ENCODE measurements at regions not wholly inside any gene's neighbourhood (a gene's known extent, or its start where the extent isn't known, plus 50 kb on each side); places are given as distances from the start of the nearest gene placed in this dataset.

- DNase-seq (ENCODE audit: low spot score) = no peak
Measured at GRCh38 chr6:43950051-43950605, 177.1 kb downstream of the MRPL14 start.

DNA sequence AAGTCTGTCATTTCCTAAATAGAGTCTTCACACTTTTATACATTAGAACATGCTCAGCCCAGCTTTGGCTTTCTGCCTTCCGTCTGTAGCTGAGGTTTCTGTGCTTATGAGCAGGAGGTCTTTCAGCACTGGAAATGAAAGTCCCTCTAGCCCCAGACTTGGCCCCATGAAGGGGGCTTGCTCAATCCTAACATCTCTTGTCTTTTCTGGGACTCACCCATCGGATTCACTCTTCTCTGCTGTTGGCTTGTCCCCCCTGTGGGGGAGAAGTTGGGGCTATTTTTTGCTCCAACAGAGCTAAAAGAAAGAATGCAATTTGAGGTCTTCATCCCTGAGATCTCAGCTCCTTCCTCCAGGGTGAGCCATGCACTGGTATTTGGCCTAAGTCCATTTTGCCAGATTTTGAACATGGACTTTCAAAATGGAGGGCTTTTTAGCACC lies 177.7 kb downstream of the MRPL14 start:
- no peak for DNase-seq (ENCODE audit: low spot score)

DNA sequence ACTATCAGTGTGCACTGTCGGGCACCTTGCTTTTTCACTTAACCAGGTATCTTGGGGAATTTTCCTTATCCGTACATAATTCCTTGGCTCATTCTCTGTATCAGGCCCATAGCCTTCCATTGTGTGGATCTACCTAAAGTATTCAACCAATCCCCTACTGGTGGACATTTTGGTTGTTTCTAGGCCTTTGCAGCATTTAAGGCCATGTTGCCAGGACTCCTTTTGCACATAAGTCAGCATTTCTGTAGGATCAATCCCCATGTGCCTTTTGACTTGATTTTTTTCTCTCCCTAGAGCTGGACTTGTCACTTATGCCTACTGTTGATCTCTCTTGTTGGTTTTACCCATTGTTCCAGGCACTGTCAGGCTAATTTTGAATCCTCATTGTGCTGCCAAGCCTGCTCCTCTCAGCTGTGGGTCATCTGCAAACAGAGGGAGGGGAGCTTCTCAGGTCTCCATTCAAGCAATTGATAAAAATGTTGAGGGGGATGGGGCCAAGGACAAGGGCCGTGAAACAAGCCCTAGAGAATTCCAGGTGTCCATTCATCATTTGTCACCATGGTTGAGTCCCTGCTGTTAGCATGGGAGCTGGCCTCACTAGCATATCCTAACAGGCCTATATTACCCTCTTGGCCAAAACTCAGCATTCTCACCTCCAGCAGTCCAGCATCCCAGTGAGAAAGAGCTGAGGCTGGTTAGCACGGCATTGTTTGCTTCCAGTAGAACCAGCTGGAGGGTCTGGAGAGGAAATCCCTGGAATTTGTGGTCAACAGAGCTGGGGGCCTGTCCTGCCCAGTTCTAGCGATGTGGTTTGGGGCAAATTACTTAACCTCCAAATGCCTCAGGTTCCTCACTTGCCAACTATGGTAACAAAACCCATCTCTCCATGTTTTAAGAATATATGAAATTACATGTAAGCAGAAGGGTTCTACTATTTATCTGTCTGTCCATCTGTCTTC lies 178.4 kb downstream of the MRPL14 start:
- DNase-seq (ENCODE audit: low spot score) = no peak

GRCh38 chr6:43947860-43948259 lies 177.8 kb downstream of the VEGFA start:
- DNase-seq (ENCODE audit: low spot score) = no peak

DNA sequence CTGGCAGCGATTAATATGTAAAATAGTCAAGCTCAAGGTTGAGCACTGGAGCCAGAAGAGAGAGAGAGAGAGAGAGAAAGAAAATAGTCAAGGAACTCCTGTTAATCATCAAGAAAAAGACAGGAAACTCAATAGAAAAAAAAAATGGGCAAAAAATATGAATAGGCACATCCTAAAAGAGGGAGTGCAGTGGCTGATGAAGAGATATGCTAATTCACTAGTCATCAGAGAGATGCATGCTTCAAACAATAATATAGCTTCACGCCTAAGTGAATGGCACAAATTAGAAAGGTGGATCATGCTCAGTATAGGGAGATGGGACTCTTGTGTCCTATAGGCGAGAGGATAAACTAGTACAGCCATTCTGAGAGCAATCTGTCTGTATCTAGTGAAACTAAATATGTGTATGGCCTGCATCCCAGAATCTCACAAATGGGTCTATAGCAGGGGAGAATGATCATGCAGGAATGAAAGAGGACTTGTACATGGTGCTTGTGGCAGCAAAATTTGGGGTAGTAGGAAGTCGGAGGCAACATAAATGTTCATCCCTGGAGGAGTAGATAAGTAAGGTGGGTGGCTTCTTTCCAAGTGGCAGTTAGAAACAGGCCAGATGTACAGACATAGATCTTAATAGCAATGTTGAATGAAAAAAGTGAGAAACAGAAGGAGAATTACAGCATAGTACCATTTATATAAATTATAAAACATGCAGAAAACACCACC lies 176.8 kb downstream of the VEGFA start:
- DNase-seq (ENCODE audit: low spot score) = no peak

DNA sequence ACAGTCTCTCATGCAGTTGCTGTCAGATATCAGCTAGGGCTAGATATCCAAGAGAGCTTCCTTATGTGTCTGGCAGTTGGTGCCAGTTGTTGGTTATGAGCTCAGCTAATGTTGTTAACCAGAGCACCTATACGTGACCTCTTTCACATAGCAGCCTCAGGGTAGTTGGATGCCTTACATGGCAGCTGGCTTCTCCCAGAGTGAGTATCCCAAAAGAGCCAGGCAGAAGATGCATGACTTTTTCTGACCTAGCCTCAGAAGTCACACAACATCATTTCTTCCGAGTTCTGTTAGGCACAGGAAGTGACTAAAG lies 175.7 kb downstream of the VEGFA start:
- DNase-seq (ENCODE audit: low spot score) = no peak

- no peak for DNase-seq (ENCODE audit: low spot score)
Measured at GRCh38 chr6:43944908-43945767, 175.1 kb downstream of the VEGFA start.

- no peak for DNase-seq (ENCODE audit: low spot score)
Measured at GRCh38 chr6:43943781-43944250, 173.8 kb downstream of the VEGFA start.

DNA sequence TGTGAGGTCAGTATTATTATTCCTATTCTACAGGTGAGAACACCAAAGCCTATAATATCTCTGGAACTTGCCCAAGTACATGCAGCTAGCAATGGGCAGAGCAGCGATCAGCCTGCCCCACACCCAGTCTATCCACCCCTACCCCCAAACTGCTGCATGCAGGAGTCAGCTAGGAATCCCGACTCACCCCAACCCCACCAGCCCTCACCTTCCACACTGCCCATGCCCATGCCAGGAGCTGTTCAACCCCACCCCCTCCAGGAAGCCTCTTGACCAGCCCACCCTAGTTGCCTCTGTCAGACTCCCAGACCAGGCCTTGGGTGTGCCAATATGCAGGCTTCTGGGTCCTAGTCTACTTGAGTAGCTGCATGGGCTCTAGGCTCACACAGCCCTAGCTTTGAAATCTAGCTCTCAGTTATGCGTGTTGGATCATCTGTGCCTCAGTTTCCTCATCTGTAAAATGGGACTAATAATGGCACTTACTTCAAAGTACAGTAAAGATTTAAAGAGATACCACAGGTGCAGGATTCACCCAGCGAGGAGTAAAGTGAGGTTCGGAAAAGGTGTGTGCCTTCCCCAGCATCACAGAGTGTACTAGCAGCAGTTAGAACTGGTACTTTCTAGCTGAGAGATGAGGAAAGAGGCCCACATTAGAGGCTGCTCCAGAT lies 173.2 kb downstream of the VEGFA start:
- DNase-seq (ENCODE audit: low spot score) = no peak

- DNase-seq (ENCODE audit: low spot score) = no peak
Measured at GRCh38 chr6:43942616-43943015, 172.6 kb downstream of the VEGFA start.

DNA sequence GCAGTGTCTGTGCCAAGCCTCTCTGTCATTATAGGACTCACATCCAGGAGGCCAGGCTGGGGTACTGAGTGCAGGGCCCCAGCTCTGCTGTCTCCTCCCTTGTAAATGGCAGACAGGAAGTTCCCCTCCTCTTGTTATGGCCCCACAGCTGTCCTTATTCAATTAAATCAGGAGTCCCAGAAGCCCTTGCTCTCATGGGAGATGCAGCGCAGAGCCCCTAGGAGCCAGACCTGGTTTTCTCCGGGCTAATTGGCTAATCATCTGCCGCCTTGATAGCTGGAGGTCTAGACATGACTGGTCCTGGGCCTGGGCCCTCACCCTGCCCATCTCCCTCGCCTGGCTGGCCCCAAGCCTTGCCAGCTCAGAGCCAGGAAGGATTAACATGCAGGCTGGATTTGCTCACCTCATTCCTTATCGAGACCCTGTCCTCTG lies 172.0 kb downstream of the VEGFA start:
- no peak for DNase-seq (ENCODE audit: low spot score)

GRCh38 chr6:43941174-43941573 lies 171.2 kb downstream of the VEGFA start:
- no peak for DNase-seq (ENCODE audit: low spot score)

GRCh38 chr6:43940393-43941087 lies 170.5 kb downstream of the VEGFA start:
- DNase-seq (ENCODE audit: low spot score) = no peak

GRCh38 chr6:43940071-43940392 lies 170.0 kb downstream of the VEGFA start:
- DNase-seq (ENCODE audit: low spot score) = no peak

- no peak for DNase-seq (ENCODE audit: low spot score)
Measured at GRCh38 chr6:43939281-43940070, 169.5 kb downstream of the VEGFA start.

DNA sequence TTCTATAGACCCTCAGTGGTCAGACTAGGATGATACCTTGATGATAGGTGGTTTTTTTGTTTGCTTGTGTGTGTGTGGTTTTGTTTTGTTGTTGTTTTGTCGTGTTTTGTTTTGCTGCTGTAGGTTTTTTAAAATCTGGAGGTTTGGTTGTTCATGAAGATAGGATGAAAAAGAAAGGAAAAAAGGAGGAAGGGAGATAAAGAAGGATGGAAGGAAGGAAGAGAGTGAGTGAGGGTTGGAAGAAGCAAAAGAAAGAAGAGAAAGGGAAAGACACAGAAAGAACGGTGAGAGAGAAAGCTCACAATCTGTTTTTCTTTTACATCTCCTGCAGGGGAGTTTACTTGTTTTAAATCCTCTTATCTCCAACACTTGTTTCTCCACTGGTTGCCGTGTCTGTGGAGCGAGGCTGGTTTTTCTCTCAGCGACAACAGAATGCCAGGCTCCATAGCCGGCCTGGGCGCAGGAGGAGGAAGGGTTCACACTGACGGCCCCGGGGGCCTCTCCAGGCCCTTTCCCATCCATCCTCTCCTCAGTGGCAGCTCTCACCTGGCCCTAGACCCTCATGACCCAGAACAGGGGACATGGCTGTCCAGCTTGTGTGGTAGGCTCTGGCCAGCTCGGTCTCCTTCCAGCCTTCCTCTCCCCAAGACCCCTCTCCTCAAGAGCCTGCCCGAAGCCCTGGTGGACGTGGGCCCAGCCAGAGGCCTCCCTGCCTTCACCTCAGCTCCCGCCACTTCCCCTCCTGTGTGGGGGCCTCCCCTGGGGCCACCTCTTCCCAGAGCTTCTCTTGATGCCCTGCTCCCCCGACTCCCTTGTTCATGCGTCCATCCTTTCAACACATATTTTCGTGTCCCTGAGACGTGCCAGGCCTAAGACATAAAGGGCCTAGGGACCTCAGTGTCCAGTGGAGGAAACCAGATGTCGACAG lies 168.4 kb downstream of the VEGFA start:
- DNase-seq (ENCODE audit: low spot score) = no peak

GRCh38 chr6:43937236-43938177 lies 167.5 kb downstream of the VEGFA start:
- DNase-seq (ENCODE audit: low spot score) = no peak

DNA sequence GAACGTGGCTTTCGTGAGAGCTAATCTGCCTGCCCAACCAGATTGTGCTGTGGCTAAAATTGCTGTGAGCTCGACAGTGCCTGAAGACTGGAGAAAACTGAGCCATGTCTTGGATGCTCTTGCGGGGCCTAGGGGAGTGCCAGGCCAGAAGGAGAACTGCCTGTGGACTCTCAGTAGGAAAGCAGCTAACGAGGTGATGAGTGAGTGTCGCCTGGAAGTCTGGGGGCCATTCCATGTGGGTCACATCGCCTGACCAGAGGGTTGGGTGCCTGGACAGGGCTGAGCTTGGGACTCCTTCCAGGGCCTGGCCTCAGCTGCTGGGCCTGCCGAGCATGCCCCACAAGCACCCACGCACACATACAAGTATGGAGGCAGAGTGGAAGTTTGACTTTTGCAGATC lies 166.5 kb downstream of the VEGFA start:
- no peak for DNase-seq (ENCODE audit: low spot score)

Data from cerebellar cortex (tissue), 1 donor.